GM23338 (cell line): ENCODE measurements at regions not wholly inside any gene's neighbourhood (a gene's known extent, or its start where the extent isn't known, plus 50 kb on each side); places are given as distances from the start of the nearest gene placed in this dataset.

Experiments used
- ATAC-seq: fragments of 200-7000 bp; cut with Tn5 transposase; 3 replicates; pipeline ENCODE4 v1.9.1; 2020
- DNase-seq: peaks from one replicate; pipeline ENCODE4 v3.0.0-alpha.2; 2015; ENCODE audit warnings: low spot score
- H2AFZ ChIP-seq: fragments of 200-600 bp; sonication (generic); 2 replicates; pipeline ENCODE4 v1.8.0; 2016; ENCODE audit warnings: antibody characterized with exemption, mild to moderate bottlenecking, moderate library complexity
- H3F3A ChIP-seq: fragments of 200-600 bp; sonication (generic); replicated peaks from 2 replicates; pipeline ENCODE4 v1.8.0; 2017; ENCODE audit warnings: antibody characterized with exemption, mixed run types, low read depth
- H3K27ac ChIP-seq: fragments of 200-600 bp; sonication (generic); 2 replicates; pipeline ENCODE4 v1.6.1; 2016; ENCODE audit warnings: low read depth
- H3K27me3 ChIP-seq: fragments of 200-600 bp; sonication (generic); 2 replicates; pipeline ENCODE4 v1.8.0; 2016; ENCODE audit warnings: mild to moderate bottlenecking, mixed run types, moderate library complexity; ENCODE audit not compliant: insufficient read depth
- H3K36me3 ChIP-seq: fragments of 200-600 bp; sonication (generic); 2 replicates; pipeline ENCODE4 v1.8.0; 2016; ENCODE audit warnings: mild to moderate bottlenecking; ENCODE audit not compliant: insufficient read depth
- H3K4me1 ChIP-seq: fragments of 200-600 bp; sonication (generic); 2 replicates; pipeline ENCODE4 v1.8.0; 2016; ENCODE audit warnings: mild to moderate bottlenecking, moderate library complexity; ENCODE audit not compliant: insufficient read depth
- H3K4me2 ChIP-seq: fragments of 200-600 bp; sonication (generic); 2 replicates; pipeline ENCODE4 v1.7.1; 2017; ENCODE audit warnings: mixed run types
- H3K4me3 ChIP-seq: fragments of 200-600 bp; sonication (generic); 2 replicates; pipeline ENCODE4 v1.6.1; 2016; ENCODE audit warnings: mixed run types
- H3K79me2 ChIP-seq: fragments of 200-600 bp; sonication (generic); replicated peaks from 2 replicates; pipeline ENCODE4 v1.8.0; 2017; ENCODE audit warnings: mild to moderate bottlenecking; ENCODE audit not compliant: insufficient read depth
- H3K9me2 ChIP-seq: fragments of 200-600 bp; sonication (generic); 2 replicates; pipeline ENCODE4 v1.8.0; 2017; ENCODE audit not compliant: insufficient read depth
- H4K20me1 ChIP-seq: fragments of 200-600 bp; sonication (generic); replicated peaks from 2 replicates; pipeline ENCODE4 v1.8.0; 2017; ENCODE audit warnings: mild to moderate bottlenecking; ENCODE audit not compliant: insufficient read depth
- H3K27ac Mint-ChIP-seq: 2 replicates; pipeline ENCODE4 v1.8.0; 2020; ENCODE audit warnings: inconsistent platforms, mild to moderate bottlenecking, moderate library complexity, mixed read lengths
- H3K27me3 Mint-ChIP-seq: 3 replicates; pipeline ENCODE4 v1.8.0; 2022; ENCODE audit warnings: low read depth, mild to moderate bottlenecking, moderate library complexity, mixed read lengths, inconsistent platforms; ENCODE audit not compliant: insufficient read depth, poor library complexity
- H3K36me3 Mint-ChIP-seq: 3 replicates; pipeline ENCODE4 v1.8.0; 2021; ENCODE audit warnings: low read depth, mild to moderate bottlenecking, inconsistent platforms, moderate library complexity, mixed read lengths
- H3K4me1 Mint-ChIP-seq: 3 replicates; pipeline ENCODE4 v1.8.0; 2020; ENCODE audit warnings: mild to moderate bottlenecking, inconsistent platforms, mixed read lengths
- H3K4me3 Mint-ChIP-seq: 3 replicates; pipeline ENCODE4 v1.8.0; 2021; ENCODE audit warnings: moderate library complexity, mild to moderate bottlenecking, inconsistent platforms, mixed read lengths
- H3K9me3 Mint-ChIP-seq: 3 replicates; pipeline ENCODE4 v1.8.0; 2020; ENCODE audit warnings: moderate library complexity, mild to moderate bottlenecking, inconsistent platforms, mixed read lengths
- CREB1 ChIP-seq: fragments of 250-450 bp; sonication (Bioruptor Pico); IDR thresholded peaks from 2 replicates; pipeline ENCODE4 v1.5.0; 2020; ENCODE audit warnings: low read depth, mild to moderate bottlenecking, moderate library complexity
- CTCF ChIP-seq, 2 experiments: fragments of 200-600 bp in 1 of 2; sonication (generic) in 1 of 2; conservative IDR thresholded peaks; 2 replicates each; pipeline versions ENCODE4 v1.5.1 to v1.6.1; 2016 to 2017; ENCODE audit warnings: antibody characterized with exemption in 2 of 2, low read depth in 2 of 2, mild to moderate bottlenecking in 2 of 2, moderate library complexity in 1 of 2
- ETS1 ChIP-seq: IDR thresholded peaks from 2 replicates; pipeline ENCODE4 v1.6.1; 2016; ENCODE audit warnings: antibody characterized with exemption
- EZH2phosphoT487 ChIP-seq: fragments of 200-600 bp; sonication (generic); IDR thresholded peaks from one replicate; pipeline ENCODE4 v1.8.1; 2018; ENCODE audit warnings: antibody characterized with exemption; ENCODE audit not compliant: unreplicated experiment
- JUNB ChIP-seq: IDR thresholded peaks from one replicate; pipeline ENCODE4 v1.6.1; 2016; ENCODE audit warnings: antibody characterized with exemption; ENCODE audit not compliant: unreplicated experiment
- NANOG ChIP-seq: IDR thresholded peaks from 2 replicates; pipeline ENCODE4 v1.6.1; 2016; ENCODE audit warnings: antibody characterized with exemption, borderline replicate concordance
- POLR2AphosphoS5 ChIP-seq: IDR thresholded peaks from 2 replicates; pipeline ENCODE4 v1.6.1; 2016; ENCODE audit warnings: antibody characterized with exemption, low read depth
- REST ChIP-seq: IDR thresholded peaks from one replicate; pipeline ENCODE4 v1.6.1; 2018; ENCODE audit warnings: antibody characterized with exemption; ENCODE audit not compliant: unreplicated experiment
- STAT1 ChIP-seq: IDR thresholded peaks from one replicate; pipeline ENCODE4 v1.6.1; 2016; ENCODE audit warnings: antibody characterized with exemption; ENCODE audit not compliant: unreplicated experiment
- ZNF114 ChIP-seq: fragments of 250-450 bp; sonication (Bioruptor Pico); IDR thresholded peaks from 2 replicates; pipeline ENCODE4 v1.5.0; 2020; ENCODE audit warnings: mild to moderate bottlenecking, moderate library complexity
- ZNF331 ChIP-seq: fragments of 250-450 bp; sonication (Bioruptor Pico); IDR thresholded peaks from 2 replicates; pipeline ENCODE4 v1.5.0; 2020; ENCODE audit warnings: low read depth, mild to moderate bottlenecking, moderate library complexity
- ZNF462 ChIP-seq: fragments of 250-450 bp; sonication (Bioruptor Pico); IDR thresholded peaks from 2 replicates; pipeline ENCODE4 v1.5.0; 2020; ENCODE audit warnings: mild to moderate bottlenecking, moderate library complexity

- no peak for ATAC-seq
Measured at GRCh38 chr10:10576937-10577336, 440.7 kb upstream of the CELF2 start.

More at GRCh38 chr10:10576937-10577336, 440.7 kb upstream of the CELF2 start:
- Histone ChIP-seq H2AFZ (no peak overlapping the region), H3K4me3 (no peak overlapping the region), H3K4me1 (no peaks in the 10 kb centered on the region; the same call in 1 of the 2 replicates), H3K27me3 (no peaks in the 10 kb centered on the region), H4K20me1 (no peaks in the 10 kb centered on the region), H3F3A (no peaks in the 10 kb centered on the region), H3K4me2 (no peak overlapping the region), H3K79me2 (no peaks in the 10 kb centered on the region), H3K9me2 (0 out of 2 replicates have a peak, but pooled peaks cover 10% of the 10 kb centered on the region), H3K36me3 (no peaks in the 10 kb centered on the region), H3K27ac (no peak overlapping the region)
- Mint-ChIP-seq H3K27ac (no peak overlapping the region), H3K27me3 (no peaks in the 10 kb centered on the region), H3K9me3 (peaks cover 5% of the 10 kb centered on the region; the same call in 1 of the 3 replicates), H3K36me3 (no peaks in the 10 kb centered on the region), H3K4me3 (no peak overlapping the region), H3K4me1 (peaks cover 4% of the 10 kb centered on the region; the same call in 1 of the 3 replicates)
- DNase-seq: no peak
- TF ChIP-seq ZNF462 (CRISPR knock-in tag) (no peak), NANOG (no peak), CTCF (conservative IDR thresholded peaks at IDR 0.05; ENCODE audit: low read depth in 2 of 2) (no peak), STAT1 (no peak), ZNF331 (no peak), POLR2AphosphoS5 (no peak), ETS1 (no peak), JUNB (no peak), CREB1 (CRISPR knock-in tag) (no peak), ZNF114 (CRISPR knock-in tag) (no peak), EZH2phosphoT487 (no peak), REST (no peak)
